MM.1S (cell line): ENCODE measurements at regions not wholly inside any gene's neighbourhood (a gene's known extent, or its start where the extent isn't known, plus 50 kb on each side); places are given as distances from the start of the nearest gene placed in this dataset.

Source experiments
- CTCF ChIP-seq: fragments of 300-600 bp; sonication (generic); IDR thresholded peaks from 2 replicates; pipeline ENCODE4 v1.5.1; 2016; ENCODE audit warnings: antibody characterized with exemption, low read length, mixed read lengths
- EZH2 ChIP-seq: fragments of 300-600 bp; sonication (generic); optimal IDR thresholded peaks from 2 replicates; pipeline ENCODE3; 2017; ENCODE audit warnings: low read depth, mild to moderate bottlenecking, antibody characterized with exemption, low read length, mixed read lengths
- EZH2phosphoT487 ChIP-seq: fragments of 300-600 bp; sonication (generic); IDR thresholded peaks from 2 replicates; pipeline ENCODE4 v1.6.1; 2018; ENCODE audit warnings: antibody characterized with exemption, low read length

GRCh38 chr20:43284486-43284885 is 94.8 kb upstream of the PTPRT start:
- no peak for TF ChIP-seq EZH2phosphoT487
- TF ChIP-seq CTCF: no peak
- no peak for TF ChIP-seq EZH2
